HEK293 (cell line): ENCODE measurements at regions not wholly inside any gene's neighbourhood (a gene's known extent, or its start where the extent isn't known, plus 50 kb on each side); places are given as distances from the start of the nearest gene placed in this dataset.

Experiments used
- CTCF ChIP-seq: fragments of 450-650 bp; formaldehyde crosslinking; IDR thresholded peaks from 2 replicates; pipeline ENCODE4 v1.5.1; 2016; ENCODE audit warnings: missing biosample characterization, missing genetic modification characterization
- HOXA7 ChIP-seq: sonication (generic); formaldehyde crosslinking; IDR thresholded peaks from 2 replicates; pipeline ENCODE4 v1.8.1; 2022; ENCODE audit warnings: missing genetic modification reagents, borderline replicate concordance
- KLF8 ChIP-seq: fragments of 450-650 bp; formaldehyde crosslinking; IDR thresholded peaks from 2 replicates; pipeline ENCODE4 v1.5.1; 2016; ENCODE audit warnings: missing biosample characterization, missing genetic modification characterization
- REST ChIP-seq: fragments of 450-650 bp; formaldehyde crosslinking; IDR thresholded peaks from 2 replicates; pipeline ENCODE4 v1.5.1; 2016; ENCODE audit warnings: missing biosample characterization, missing genetic modification characterization
- SP2 ChIP-seq: fragments of 450-650 bp; formaldehyde crosslinking; IDR thresholded peaks from 2 replicates; pipeline ENCODE4 v1.5.1; 2016; ENCODE audit warnings: missing biosample characterization, missing genetic modification characterization
- YY1 ChIP-seq: fragments of 450-650 bp; formaldehyde crosslinking; IDR thresholded peaks from 2 replicates; pipeline ENCODE4 v1.5.1; 2018; ENCODE audit warnings: missing biosample characterization, missing genetic modification characterization
- ZNF221 ChIP-seq: fragments of 450-650 bp; formaldehyde crosslinking; IDR thresholded peaks from 2 replicates; pipeline ENCODE4 v1.5.1; 2017; ENCODE audit warnings: missing biosample characterization, missing genetic modification characterization, borderline replicate concordance
- ZNF274 ChIP-seq, 2 experiments: fragments of 200-500 bp in 1 of 2; fragments of 450-650 bp in 1 of 2; sonication (Bioruptor generic) in 1 of 2; formaldehyde crosslinking in 1 of 2; IDR thresholded peaks; 2 replicates each; pipeline versions ENCODE4 v1.5.1 to v1.6.1; 2014 to 2016; ENCODE audit warnings: borderline replicate concordance in 1 of 2, inconsistent platforms in 1 of 2, low read length in 1 of 2, missing biosample characterization in 1 of 2, missing genetic modification characterization in 1 of 2
- ZNF518A ChIP-seq: fragments of 450-650 bp; formaldehyde crosslinking; conservative IDR thresholded peaks from 2 replicates; pipeline ENCODE4 v1.5.1; 2016; ENCODE audit warnings: low read depth, missing biosample characterization, missing genetic modification characterization

- TF ChIP-seq REST (tag by site-specific recombination) (no peak), YY1 (tag by site-specific recombination) (no peak), HOXA7 (CRISPR knock-in tag) (no peak), KLF8 (tag by site-specific recombination) (no peak), CTCF (tag by site-specific recombination) (no peak), ZNF221 (tag by site-specific recombination) (no peak), SP2 (no peak), ZNF518A (tag by site-specific recombination) (no peak), ZNF274 (IDR thresholded peaks at IDR 0.05; ENCODE audit: low read length) (no peak), ZNF274 (tag by site-specific recombination; IDR thresholded peaks at IDR 0.05; ENCODE audit: borderline replicate concordance) (no peak)
Observed at GRCh38 chr21:22278366-22278765, 1280.2 kb downstream of the NCAM2 start.
